ENCODE measurements at regions not wholly inside any gene's neighbourhood (a gene's known extent, or its start where the extent isn't known, plus 50 kb on each side); places are given as distances from the start of the nearest gene placed in this dataset.
"Not testable (repeated sequence)": the region's sequence is repeated elsewhere in the genome, so short reads cannot be mapped to it uniquely, and the experiment has no call there.

DNA sequence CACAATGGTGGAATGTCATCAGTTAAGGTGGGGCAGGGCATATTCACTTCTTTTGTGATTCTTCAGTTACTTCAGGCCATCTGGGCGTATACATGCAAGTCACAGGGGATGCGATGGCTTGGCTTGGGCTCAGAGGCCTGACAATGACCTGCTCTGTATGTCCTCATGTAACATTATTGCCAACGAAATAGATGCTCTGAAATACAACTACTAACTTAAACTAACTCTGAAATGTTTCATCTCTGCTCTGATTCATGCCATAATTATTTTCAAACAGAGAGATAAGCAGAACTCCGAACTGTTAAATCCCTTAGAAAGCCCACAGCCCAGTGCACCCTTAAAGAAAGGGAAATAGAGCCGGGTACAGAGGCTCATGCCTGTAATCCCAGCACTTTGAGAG, 832.7 kb upstream of the PRKX start:
- DNase-seq (ENCODE audit: extremely low read depth in 1 of 4, low spot score in 3 of 4); H3K4me1 ChIP-seq (replicated peaks in 1 of 2; ENCODE audit: control insufficient read depth in 2 of 2, insufficient read depth in 2 of 2, low read length in 2 of 2); H3K4me2 ChIP-seq (ENCODE audit: insufficient read depth, low read length); H2AFZ ChIP-seq (ENCODE audit: low read depth, low read length); H3K79me2 ChIP-seq (ENCODE audit: control insufficient read depth, insufficient read depth, low read length); POLR2A ChIA-PET; FAIRE-seq; H4K20me1 ChIP-seq (replicated peaks; ENCODE audit: control insufficient read depth, insufficient read depth, low read length); H3K9ac ChIP-seq (ENCODE audit: insufficient read depth in 1 of 2, low read depth in 2 of 2, low read length in 2 of 2); H3K27me3 ChIP-seq (ENCODE audit: control insufficient read depth in 2 of 2, insufficient read depth in 2 of 2, low read length in 2 of 2); H3K9me1 ChIP-seq (ENCODE audit: control insufficient read depth, insufficient read depth, low read length); in situ Hi-C loops (cut with MboI); H3K27ac ChIP-seq (ENCODE audit: extremely low read depth, low read depth, low read length); BruUV-seq (replicated peaks); H3K36me3 ChIP-seq (ENCODE audit: control insufficient read depth, insufficient read depth, low read length); H3K9me3 ChIP-seq (replicated peaks; ENCODE audit: control insufficient read depth, insufficient read depth, low read depth, low read length); ATAC-seq; CTCF ChIA-PET (ENCODE audit: low intra/inter-chr PET ratio); H3K4me3 ChIP-seq: not testable (repeated sequence)
- intact Hi-C loops (cut with micrococcal nuclease) = loop anchor here (5.0 kb wide), 2 partner anchors 566 to 1331 kb away; no protein-coding TSS in a partner anchor
- WGBS (ENCODE audit: insufficient coverage, low coverage, missing lambda C conversion rate) = 0% methylated on average over 4 of the region's 5 CpGs

DNA sequence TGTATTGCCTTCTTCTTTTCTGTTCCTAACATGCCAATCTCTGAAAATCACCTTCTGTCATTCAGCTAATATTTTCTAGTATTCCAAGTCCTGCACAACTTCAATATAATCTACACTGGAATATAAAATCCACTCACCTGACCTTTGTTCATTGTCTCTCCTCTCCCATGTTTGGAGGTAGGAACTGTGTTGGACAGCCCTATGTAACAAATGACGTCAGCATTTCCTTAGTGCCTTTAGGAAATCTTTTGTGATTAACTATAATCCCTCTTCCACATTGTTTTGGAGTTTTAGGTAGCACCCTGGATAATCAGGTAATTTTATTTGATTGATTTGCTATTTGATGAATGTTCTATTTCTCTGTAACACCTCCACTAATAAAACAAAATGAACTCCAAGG, 814.8 kb upstream of the PRKX start:
- Histone ChIP-seq H3K4me1 (replicated peaks in 1 of 2; ENCODE audit: control insufficient read depth in 2 of 2, insufficient read depth in 2 of 2, low read length in 2 of 2) (no peaks in the 10 kb centered on the region), H3K9me3 (replicated peaks; ENCODE audit: control insufficient read depth, insufficient read depth, low read depth, low read length) (no peaks in the 10 kb centered on the region), H3K27me3 (ENCODE audit: control insufficient read depth in 2 of 2, insufficient read depth in 2 of 2, low read length in 2 of 2) (no peaks in the 10 kb centered on the region), H2AFZ (ENCODE audit: low read depth, low read length) (no peak overlapping the region), H3K36me3 (ENCODE audit: control insufficient read depth, insufficient read depth, low read length) (no peaks in the 10 kb centered on the region), H3K4me2 (ENCODE audit: insufficient read depth, low read length) (no peak overlapping the region), H3K27ac (ENCODE audit: extremely low read depth, low read depth, low read length) (no peak overlapping the region), H3K4me3 (no peak overlapping the region), H3K9me1 (ENCODE audit: control insufficient read depth, insufficient read depth, low read length) (no peaks in the 10 kb centered on the region), H3K9ac (ENCODE audit: insufficient read depth in 1 of 2, low read depth in 2 of 2, low read length in 2 of 2) (no peak overlapping the region), H3K79me2 (ENCODE audit: control insufficient read depth, insufficient read depth, low read length) (no peaks in the 10 kb centered on the region), H4K20me1 (replicated peaks; ENCODE audit: control insufficient read depth, insufficient read depth, low read length) (no peaks in the 10 kb centered on the region)
- POLR2A ChIA-PET = no interaction called here
- TF ChIP-seq CHD4 (IDR thresholded peaks at IDR 0.05; ENCODE audit: insufficient read depth, insufficient replicate concordance, low read depth, low read length, poor library complexity, severe bottlenecking) (no peak), MECOM (CRISPR knock-in tag; IDR thresholded peaks at IDR 0.05) (no peak)
- TF ChIP-seq, protein P1, sequence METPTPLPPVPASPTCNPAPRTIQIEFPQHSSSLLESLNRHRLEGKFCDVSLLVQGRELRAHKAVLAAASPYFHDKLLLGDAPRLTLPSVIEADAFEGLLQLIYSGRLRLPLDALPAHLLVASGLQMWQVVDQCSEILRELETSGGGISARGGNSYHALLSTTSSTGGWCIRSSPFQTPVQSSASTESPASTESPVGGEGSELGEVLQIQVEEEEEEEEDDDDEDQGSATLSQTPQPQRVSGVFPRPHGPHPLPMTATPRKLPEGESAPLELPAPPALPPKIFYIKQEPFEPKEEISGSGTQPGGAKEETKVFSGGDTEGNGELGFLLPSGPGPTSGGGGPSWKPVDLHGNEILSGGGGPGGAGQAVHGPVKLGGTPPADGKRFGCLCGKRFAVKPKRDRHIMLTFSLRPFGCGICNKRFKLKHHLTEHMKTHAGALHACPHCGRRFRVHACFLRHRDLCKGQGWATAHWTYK (CRISPR knock-in tag; IDR thresholded peaks at IDR 0.05) = no peak
- intact Hi-C loops (cut with micrococcal nuclease) (no loop called here), in situ Hi-C loops (cut with MboI) (no loop called here)
- 0% methylated on average over 1 of the region's 1 CpG for WGBS (ENCODE audit: insufficient coverage, low coverage, missing lambda C conversion rate)
- CTCF ChIA-PET (ENCODE audit: low intra/inter-chr PET ratio) = no interaction called here
- DNase-seq (ENCODE audit: extremely low read depth in 1 of 4, low spot score in 3 of 4) (no peak), FAIRE-seq (no peak), ATAC-seq (no peak)
- BruUV-seq (replicated peaks) = no TSS peak
